Endodermal cell (in vitro differentiated cells): ENCODE measurements at regions not wholly inside any gene's neighbourhood (a gene's known extent, or its start where the extent isn't known, plus 50 kb on each side); places are given as distances from the start of the nearest gene placed in this dataset.
"Not testable (repeated sequence)": the region's sequence is repeated elsewhere in the genome, so short reads cannot be mapped to it uniquely, and the experiment has no call there.

ENCODE experiments used
- DNase-seq: peaks from one replicate; pipeline ENCODE4 v3.0.0-alpha.2; 2017
- H3K27ac ChIP-seq: 2 replicates; pipeline ENCODE4 v1.5.1; 2013; ENCODE audit warnings: mild to moderate bottlenecking, low read depth, low read length, moderate library complexity
- H3K27me3 ChIP-seq: 2 replicates; pipeline ENCODE4 v1.6.1; 2013; ENCODE audit warnings: mild to moderate bottlenecking, low read length, moderate library complexity; ENCODE audit not compliant: insufficient read depth, control insufficient read depth, poor library complexity, severe bottlenecking
- H3K36me3 ChIP-seq: 2 replicates; pipeline ENCODE4 v1.7.0; 2013; ENCODE audit warnings: mild to moderate bottlenecking, low read length, moderate library complexity; ENCODE audit not compliant: control insufficient read depth, insufficient read depth
- H3K4me1 ChIP-seq: one replicate; pipeline ENCODE4 v1.7.0; 2013; ENCODE audit warnings: low read length; ENCODE audit not compliant: control insufficient read depth, insufficient read depth
- H3K4me3 ChIP-seq: 2 replicates; pipeline ENCODE4 v1.5.1; 2013; ENCODE audit warnings: mild to moderate bottlenecking, low read length, moderate library complexity
- H3K9ac ChIP-seq: 2 replicates; pipeline ENCODE4 v1.6.1; 2013; ENCODE audit warnings: mild to moderate bottlenecking, low read length, moderate library complexity; ENCODE audit not compliant: poor library complexity, severe bottlenecking; ENCODE audit errors: extremely low read depth
- H3K9me3 ChIP-seq: 2 replicates; pipeline ENCODE4 v1.6.1; 2013; ENCODE audit warnings: mild to moderate bottlenecking, low read length, moderate library complexity; ENCODE audit not compliant: control insufficient read depth
- H3K27ac Mint-ChIP-seq: 2 replicates; pipeline ENCODE4 v1.8.0; 2020; ENCODE audit warnings: mixed read lengths
- H3K27me3 Mint-ChIP-seq: 2 replicates; pipeline ENCODE4 v1.8.0; 2021; ENCODE audit warnings: mild to moderate bottlenecking, mixed read lengths; ENCODE audit not compliant: insufficient read depth
- H3K36me3 Mint-ChIP-seq: 2 replicates; pipeline ENCODE4 v1.8.0; 2020; ENCODE audit warnings: low read depth, mixed read lengths
- H3K4me1 Mint-ChIP-seq: 2 replicates; pipeline ENCODE4 v1.8.0; 2020; ENCODE audit warnings: mixed read lengths
- H3K4me3 Mint-ChIP-seq: 2 replicates; pipeline ENCODE4 v1.8.0; 2020; ENCODE audit warnings: mild to moderate bottlenecking, moderate library complexity, mixed read lengths
- H3K9me3 Mint-ChIP-seq: 2 replicates; pipeline ENCODE4 v1.8.0; 2020; ENCODE audit warnings: mild to moderate bottlenecking, mixed read lengths
- WGBS, 2 experiments: methylation state at CpG; one replicate each; pipeline versions ENCODE4 v1.1.5 to v1.1.7; 2013; ENCODE audit warnings: missing lambda C conversion rate in 2 of 2, mixed read lengths in 1 of 2; ENCODE audit not compliant: insufficient coverage in 1 of 2, insufficient read length in 1 of 2; 5-methylcytosine and 5-hydroxymethylcytosine counted together
- TF ChIP-seq, protein P1 (sequence below): fragments of 200-600 bp; sonication (generic); conservative IDR thresholded peaks from 2 replicates; pipeline ENCODE4 v1.5.0; 2021; ENCODE audit warnings: antibody characterized with exemption, mild to moderate bottlenecking

DNA sequence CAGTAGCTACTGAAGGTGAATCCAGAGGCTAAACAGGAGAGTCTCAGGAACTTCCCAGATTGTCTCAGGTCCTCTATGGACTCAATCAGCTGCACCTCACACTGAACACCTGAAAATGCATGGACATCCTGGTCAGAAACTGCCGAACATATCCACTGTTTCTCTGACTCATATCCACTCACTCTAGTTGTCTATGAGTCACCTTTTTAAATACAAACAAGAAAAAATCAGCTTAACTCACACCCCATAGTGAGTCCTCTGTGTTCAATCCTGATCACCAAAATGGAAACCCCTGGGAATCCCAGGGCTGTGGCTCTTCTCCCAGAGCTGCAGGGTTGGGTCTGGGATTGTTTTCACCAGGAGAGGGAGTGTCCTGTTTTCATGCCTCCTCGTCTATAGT is 556.7 kb downstream of the TMEM121 start:
- no peak overlapping the region for H3K27ac ChIP-seq
- Mint-ChIP-seq H3K4me3 (no peak overlapping the region), H3K27ac (no peak overlapping the region), H3K27me3 (no peaks in the 10 kb centered on the region), H3K36me3 (no peaks in the 10 kb centered on the region), H3K9me3 (peaks cover 57% of the 10 kb centered on the region), H3K4me1 (no peaks in the 10 kb centered on the region)
- H3K9ac ChIP-seq, result no peak overlapping the region
- H3K27me3 ChIP-seq, result no peaks in the 10 kb centered on the region
- WGBS, 2 experiments, result no CpG with 5 or more reads among the region's 2 CpGs
- DNase-seq, result no peak
- TF ChIP-seq, protein P1, sequence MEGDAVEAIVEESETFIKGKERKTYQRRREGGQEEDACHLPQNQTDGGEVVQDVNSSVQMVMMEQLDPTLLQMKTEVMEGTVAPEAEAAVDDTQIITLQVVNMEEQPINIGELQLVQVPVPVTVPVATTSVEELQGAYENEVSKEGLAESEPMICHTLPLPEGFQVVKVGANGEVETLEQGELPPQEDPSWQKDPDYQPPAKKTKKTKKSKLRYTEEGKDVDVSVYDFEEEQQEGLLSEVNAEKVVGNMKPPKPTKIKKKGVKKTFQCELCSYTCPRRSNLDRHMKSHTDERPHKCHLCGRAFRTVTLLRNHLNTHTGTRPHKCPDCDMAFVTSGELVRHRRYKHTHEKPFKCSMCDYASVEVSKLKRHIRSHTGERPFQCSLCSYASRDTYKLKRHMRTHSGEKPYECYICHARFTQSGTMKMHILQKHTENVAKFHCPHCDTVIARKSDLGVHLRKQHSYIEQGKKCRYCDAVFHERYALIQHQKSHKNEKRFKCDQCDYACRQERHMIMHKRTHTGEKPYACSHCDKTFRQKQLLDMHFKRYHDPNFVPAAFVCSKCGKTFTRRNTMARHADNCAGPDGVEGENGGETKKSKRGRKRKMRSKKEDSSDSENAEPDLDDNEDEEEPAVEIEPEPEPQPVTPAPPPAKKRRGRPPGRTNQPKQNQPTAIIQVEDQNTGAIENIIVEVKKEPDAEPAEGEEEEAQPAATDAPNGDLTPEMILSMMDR, result no peak
- no peaks in the 10 kb centered on the region for H3K36me3 ChIP-seq
- no peaks in the 10 kb centered on the region for H3K4me1 ChIP-seq
- no peak overlapping the region for H3K4me3 ChIP-seq
- no peaks in the 10 kb centered on the region for H3K9me3 ChIP-seq

DNA sequence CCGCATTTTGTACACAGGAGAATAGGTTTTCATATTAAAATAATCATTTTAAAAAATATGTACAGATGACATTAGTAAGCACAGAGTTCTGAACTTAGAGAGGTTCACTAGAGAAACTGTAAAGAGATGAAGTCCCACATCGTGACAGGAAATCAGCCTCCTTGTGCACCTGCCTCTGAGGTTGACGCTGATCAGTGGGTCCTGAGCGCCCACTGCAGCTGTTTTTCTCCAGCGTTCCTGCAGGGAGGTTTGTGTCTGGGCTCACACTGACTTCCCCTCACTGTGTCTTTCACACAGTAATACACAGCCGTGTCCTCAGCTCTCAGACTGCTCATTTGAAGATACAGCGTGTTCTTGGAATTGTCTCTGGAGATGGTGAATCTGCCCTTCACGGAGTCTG is 561.5 kb downstream of the TMEM121 start:
- Mint-ChIP-seq H3K27me3 (no peaks in the 10 kb centered on the region), H3K4me3 (no peak overlapping the region), H3K9me3 (peaks cover 49% of the 10 kb centered on the region), H3K27ac (no peak overlapping the region), H3K36me3 (no peaks in the 10 kb centered on the region), H3K4me1 (no peaks in the 10 kb centered on the region)
- Histone ChIP-seq H3K27ac (no peak overlapping the region), H3K9ac (no peak overlapping the region), H3K27me3 (no peaks in the 10 kb centered on the region), H3K36me3 (no peaks in the 10 kb centered on the region), H3K9me3 (no peaks in the 10 kb centered on the region), H3K4me3 (no peak overlapping the region), H3K4me1 (no peaks in the 10 kb centered on the region)
- TF ChIP-seq, protein P1, result no peak
- no peak for DNase-seq
- WGBS, 2 experiments, result no CpG with 5 or more reads among the region's 8 CpGs

DNA sequence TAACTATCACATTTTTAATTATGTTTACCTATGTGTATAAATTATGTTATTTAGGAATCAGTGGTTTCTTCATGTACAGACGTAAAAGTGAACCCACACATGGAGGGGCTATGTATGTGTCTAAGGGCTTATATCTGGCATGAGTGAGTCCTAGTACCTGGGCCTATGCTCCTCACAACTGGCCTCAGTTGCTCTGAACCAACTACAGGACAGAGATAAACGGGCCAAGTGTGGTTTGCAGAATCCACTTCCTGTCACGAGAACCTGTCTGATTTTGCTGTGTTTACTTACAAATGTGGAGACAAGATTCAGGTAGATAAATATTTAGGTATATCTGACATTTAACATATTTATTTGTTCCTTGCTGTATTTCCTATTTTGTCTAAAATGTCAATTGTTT is 562.5 kb downstream of the TMEM121 start:
- not testable (repeated sequence) for H3K36me3 Mint-ChIP-seq, DNase-seq, H3K4me1 Mint-ChIP-seq, H3K27ac Mint-ChIP-seq, H3K36me3 ChIP-seq, H3K27me3 ChIP-seq, H3K4me3 Mint-ChIP-seq, H3K4me3 ChIP-seq, H3K4me1 ChIP-seq, H3K27ac ChIP-seq, H3K27me3 Mint-ChIP-seq, H3K9ac ChIP-seq, H3K9me3 ChIP-seq
- peaks cover 46% of the 10 kb centered on the region for H3K9me3 Mint-ChIP-seq
- no CpG with 5 or more reads among the region's 3 CpGs for WGBS, 2 experiments

DNA sequence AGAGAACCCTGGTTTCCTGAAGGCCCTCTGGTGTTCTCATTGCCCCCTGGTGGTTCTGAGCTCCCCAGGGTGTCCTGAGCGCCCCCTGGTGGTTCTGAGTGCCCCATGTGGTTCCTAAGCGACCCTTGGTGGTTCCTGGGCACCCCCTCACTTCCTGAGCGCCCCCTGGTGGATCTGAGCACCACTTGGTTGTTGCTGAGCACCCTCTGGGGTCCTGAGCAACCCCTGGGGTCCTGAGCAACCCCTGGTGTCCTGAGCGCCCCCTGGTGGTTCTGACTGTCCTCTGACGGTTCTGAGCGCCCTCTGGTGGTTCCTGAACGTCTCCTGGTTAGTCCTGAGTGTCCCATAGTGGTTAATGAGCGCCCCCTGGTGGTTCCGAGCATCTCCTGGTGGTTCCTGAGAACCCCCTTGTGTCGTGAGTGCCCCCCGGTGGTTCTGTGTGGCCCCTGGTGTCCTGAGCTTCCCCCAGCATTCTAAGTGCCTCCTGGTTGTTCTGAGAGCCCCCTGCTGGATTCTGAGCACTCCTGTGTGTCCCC is 568.3 kb downstream of the TMEM121 start:
- H3K4me1 ChIP-seq, result no peaks in the 10 kb centered on the region
- no peaks in the 10 kb centered on the region for H3K9me3 ChIP-seq
- TF ChIP-seq, protein P1, result peak; percentile 44
- H3K27ac ChIP-seq, result no peak overlapping the region
- DNase-seq, result peak; percentile 57
- H3K4me1 Mint-ChIP-seq, result no peaks in the 10 kb centered on the region
- no peak overlapping the region for H3K27ac Mint-ChIP-seq
- no peaks in the 10 kb centered on the region for H3K36me3 Mint-ChIP-seq
- no peaks in the 10 kb centered on the region for H3K27me3 Mint-ChIP-seq
- peaks cover 52% of the 10 kb centered on the region for H3K9me3 Mint-ChIP-seq
- WGBS, 2 experiments, result no CpG with 5 or more reads among the region's 11 CpGs
- H3K4me3 ChIP-seq, result no peak overlapping the region
- H3K36me3 ChIP-seq, result no peaks in the 10 kb centered on the region
- H3K27me3 ChIP-seq, result no peaks in the 10 kb centered on the region
- no peak overlapping the region for H3K4me3 Mint-ChIP-seq
- no peak overlapping the region for H3K9ac ChIP-seq
